ENCODE measurements at regions not wholly inside any gene's neighbourhood (a gene's known extent, or its start where the extent isn't known, plus 50 kb on each side); places are given as distances from the start of the nearest gene placed in this dataset.

DNA sequence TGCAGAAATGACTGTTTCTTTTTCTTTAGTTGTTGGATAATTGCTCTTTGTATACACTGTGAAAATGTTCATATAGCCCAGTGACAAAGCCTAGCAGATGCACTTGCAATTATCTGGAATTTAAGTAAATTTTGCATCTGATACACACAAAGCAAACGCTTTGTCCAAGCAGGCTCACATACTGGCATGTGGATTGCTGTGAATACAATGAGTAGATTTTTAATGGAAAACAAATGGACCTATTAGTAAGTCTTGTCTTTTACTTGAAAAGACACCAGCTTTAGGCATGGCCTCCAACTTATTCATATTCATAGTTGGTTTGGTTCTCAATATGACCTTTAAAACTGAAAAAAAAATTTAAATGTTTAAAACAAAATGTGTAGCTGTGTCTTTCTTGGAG is 1299.8 kb upstream of the WWC1 start:
- H3K4me3 ChIP-seq (ENCODE audit: low read length), result no peak overlapping the region
- WGBS (ENCODE audit: insufficient coverage, insufficient read length), result no CpG with 5 or more reads among the region's 1 CpG
- H3K9me3 ChIP-seq (ENCODE audit: control insufficient read depth, insufficient read depth, low read length), result no peaks in the 10 kb centered on the region
- H3K27ac ChIP-seq (ENCODE audit: low read length), result no peak overlapping the region
- no peaks in the 10 kb centered on the region for H3K36me3 ChIP-seq (ENCODE audit: control insufficient read depth, insufficient read depth, low read length)
- DNase-seq (ENCODE audit: low read depth, low spot score), result no peak
- H3K27me3 ChIP-seq (ENCODE audit: control insufficient read depth, insufficient read depth, low read length), result no peaks in the 10 kb centered on the region
- H3K4me1 ChIP-seq (ENCODE audit: control insufficient read depth, insufficient read depth, low read length), result peaks cover 2% of the 10 kb centered on the region; the same call in 1 of the 2 replicates

DNA sequence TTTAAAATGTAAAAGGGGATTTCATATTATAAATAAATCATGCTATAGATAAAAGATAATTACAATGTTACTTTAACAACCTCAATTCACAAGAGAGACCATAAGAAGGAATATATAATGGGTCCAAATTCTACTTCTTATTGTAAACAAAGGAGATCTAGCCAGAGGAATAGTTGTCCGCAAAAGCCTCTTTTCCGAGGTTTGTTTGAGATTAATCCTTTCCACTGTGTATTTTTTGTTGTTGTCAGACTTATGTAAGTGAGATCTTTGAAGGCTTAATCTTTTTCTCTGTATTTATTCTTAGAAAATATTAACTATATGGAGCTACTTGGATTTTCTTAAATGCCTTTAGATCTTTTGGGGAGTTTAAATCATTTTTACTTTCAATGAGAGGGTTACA is 1299.3 kb upstream of the WWC1 start:
- Histone ChIP-seq H3K4me1 (ENCODE audit: control insufficient read depth, insufficient read depth, low read length) (peaks cover 2% of the 10 kb centered on the region; the same call in 1 of the 2 replicates), H3K27ac (ENCODE audit: low read length) (no peak overlapping the region), H3K36me3 (ENCODE audit: control insufficient read depth, insufficient read depth, low read length) (no peaks in the 10 kb centered on the region), H3K4me3 (ENCODE audit: low read length) (no peak overlapping the region), H3K9me3 (ENCODE audit: control insufficient read depth, insufficient read depth, low read length) (no peaks in the 10 kb centered on the region), H3K27me3 (ENCODE audit: control insufficient read depth, insufficient read depth, low read length) (no peaks in the 10 kb centered on the region)
- no CpG with 5 or more reads among the region's 2 CpGs for WGBS (ENCODE audit: insufficient coverage, insufficient read length)
- DNase-seq (ENCODE audit: low read depth, low spot score), result no peak

DNA sequence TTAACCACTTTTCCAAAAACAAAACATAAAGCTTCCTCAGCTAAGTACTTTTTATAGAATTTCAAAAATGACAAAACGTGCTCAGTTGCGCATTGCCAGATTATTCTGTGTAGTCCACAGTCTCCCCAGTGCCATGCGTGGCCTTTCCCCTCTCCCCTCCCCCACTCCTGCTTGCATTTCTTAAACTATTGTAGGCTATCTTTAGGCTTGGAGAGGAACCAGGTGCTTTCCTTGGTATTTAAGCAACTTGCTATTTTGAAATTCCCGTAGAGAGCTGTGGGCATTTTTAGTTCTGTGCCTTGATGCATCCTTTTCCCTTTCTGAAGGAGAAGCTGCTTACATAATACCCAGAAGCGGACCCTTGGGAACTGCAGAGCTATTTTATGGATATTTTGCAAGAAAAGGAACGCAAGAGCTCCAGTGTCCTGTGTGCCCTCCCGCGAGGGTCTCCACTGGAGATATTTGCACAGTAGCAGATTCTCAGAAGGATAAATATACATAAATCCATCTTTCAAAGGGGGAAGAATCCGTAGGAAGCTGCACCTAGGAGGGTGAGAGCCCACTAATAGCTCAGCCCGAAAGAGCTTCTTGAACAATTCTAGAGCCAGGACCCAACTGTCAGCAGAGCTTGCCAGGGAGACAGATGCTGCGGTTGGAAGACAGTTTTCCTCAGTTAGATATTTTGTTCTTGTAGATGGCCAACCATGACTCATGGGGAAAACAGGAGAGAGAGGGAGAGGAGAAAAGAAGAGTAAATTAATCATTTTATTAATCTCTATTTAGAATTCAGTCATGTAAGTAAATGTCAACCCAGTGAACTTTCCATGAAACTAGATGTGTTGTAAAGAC is 1298.3 kb upstream of the WWC1 start:
- no peaks in the 10 kb centered on the region for H3K9me3 ChIP-seq (ENCODE audit: control insufficient read depth, insufficient read depth, low read length)
- H3K4me1 ChIP-seq (ENCODE audit: control insufficient read depth, insufficient read depth, low read length), result peaks cover 2% of the 10 kb centered on the region; the same call in 1 of the 2 replicates
- no peaks in the 10 kb centered on the region for H3K27me3 ChIP-seq (ENCODE audit: control insufficient read depth, insufficient read depth, low read length)
- no peak for DNase-seq (ENCODE audit: low read depth, low spot score)
- no peak overlapping the region for H3K27ac ChIP-seq (ENCODE audit: low read length)
- H3K4me3 ChIP-seq (ENCODE audit: low read length), result no peak overlapping the region
- H3K36me3 ChIP-seq (ENCODE audit: control insufficient read depth, insufficient read depth, low read length), result no peaks in the 10 kb centered on the region
- no CpG with 5 or more reads among the region's 11 CpGs for WGBS (ENCODE audit: insufficient coverage, insufficient read length)

DNA sequence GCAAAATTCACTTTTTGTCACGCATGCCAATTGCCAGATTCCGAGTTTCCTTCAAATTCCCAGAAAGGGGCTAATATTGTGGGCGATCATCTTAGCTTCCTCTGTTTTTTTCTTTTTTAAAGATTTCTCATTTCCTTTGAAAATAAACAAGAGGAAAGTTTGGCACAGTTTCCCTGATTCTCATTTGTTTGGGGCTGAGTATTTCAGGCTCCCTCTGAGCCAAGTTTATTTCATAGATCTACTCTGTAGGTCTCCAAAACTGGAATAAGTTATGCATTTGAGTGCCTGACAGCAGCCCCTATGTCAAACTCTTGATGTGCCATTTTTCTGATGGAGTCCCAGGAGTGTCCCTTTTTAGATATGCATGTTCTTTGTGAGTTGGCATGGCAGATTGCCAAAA is 1297.2 kb upstream of the WWC1 start:
- Histone ChIP-seq H3K4me1 (ENCODE audit: control insufficient read depth, insufficient read depth, low read length) (peaks cover 2% of the 10 kb centered on the region; the same call in 1 of the 2 replicates), H3K27me3 (ENCODE audit: control insufficient read depth, insufficient read depth, low read length) (no peaks in the 10 kb centered on the region), H3K4me3 (ENCODE audit: low read length) (no peak overlapping the region), H3K27ac (ENCODE audit: low read length) (no peak overlapping the region), H3K9me3 (ENCODE audit: control insufficient read depth, insufficient read depth, low read length) (no peaks in the 10 kb centered on the region), H3K36me3 (ENCODE audit: control insufficient read depth, insufficient read depth, low read length) (no peaks in the 10 kb centered on the region)
- no peak for DNase-seq (ENCODE audit: low read depth, low spot score)
- WGBS (ENCODE audit: insufficient coverage, insufficient read length), result no CpG with 5 or more reads among the region's 3 CpGs

DNA sequence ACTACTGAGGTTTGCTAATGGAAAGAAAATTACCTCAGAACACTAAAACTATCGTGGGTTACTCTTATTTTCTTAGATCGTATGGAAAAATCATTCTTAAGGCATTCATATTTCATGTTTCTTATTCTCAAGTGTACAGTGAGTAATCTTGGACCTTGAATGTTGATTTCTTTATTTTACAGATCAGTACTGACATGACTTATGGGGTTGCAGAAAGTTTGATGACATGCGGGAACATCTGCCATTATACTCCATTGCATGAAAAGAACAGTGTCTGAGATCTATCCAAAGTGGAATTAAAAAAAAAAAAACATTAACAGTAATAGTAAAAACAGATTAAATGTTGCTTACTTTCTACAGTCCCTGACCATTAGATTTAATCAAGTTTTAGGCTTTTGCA is 1290.2 kb upstream of the WWC1 start:
- no peaks in the 10 kb centered on the region for H3K9me3 ChIP-seq (ENCODE audit: control insufficient read depth, insufficient read depth, low read length)
- no peaks in the 10 kb centered on the region for H3K27me3 ChIP-seq (ENCODE audit: control insufficient read depth, insufficient read depth, low read length)
- DNase-seq (ENCODE audit: low read depth, low spot score), result no peak
- H3K4me1 ChIP-seq (ENCODE audit: control insufficient read depth, insufficient read depth, low read length), result no peaks in the 10 kb centered on the region
- H3K4me3 ChIP-seq (ENCODE audit: low read length), result no peak overlapping the region
- no peak overlapping the region for H3K27ac ChIP-seq (ENCODE audit: low read length)
- no peaks in the 10 kb centered on the region for H3K36me3 ChIP-seq (ENCODE audit: control insufficient read depth, insufficient read depth, low read length)
- no CpG with 5 or more reads among the region's 3 CpGs for WGBS (ENCODE audit: insufficient coverage, insufficient read length)

DNA sequence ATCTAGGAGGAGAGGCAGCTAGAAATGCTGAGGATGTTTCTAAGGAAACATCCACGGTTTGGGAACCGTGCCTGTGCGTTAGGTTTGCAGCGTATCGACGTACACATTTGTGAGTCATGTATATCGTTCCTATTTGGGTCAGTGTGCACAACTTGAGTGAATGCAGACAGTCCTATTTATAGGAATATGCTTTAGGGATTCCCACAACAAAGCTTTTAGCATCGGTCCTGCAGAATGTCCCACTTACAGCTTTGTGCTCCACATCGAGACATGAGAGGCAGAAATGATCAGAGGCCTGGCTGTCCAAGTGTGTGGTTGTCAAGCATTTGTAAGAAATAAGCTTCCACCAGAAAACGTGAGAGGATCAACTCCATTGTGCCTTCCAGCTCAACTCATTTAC is 1282.7 kb upstream of the WWC1 start:
- DNase-seq (ENCODE audit: low read depth, low spot score), result no peak
- no CpG with 5 or more reads among the region's 10 CpGs for WGBS (ENCODE audit: insufficient coverage, insufficient read length)

DNA sequence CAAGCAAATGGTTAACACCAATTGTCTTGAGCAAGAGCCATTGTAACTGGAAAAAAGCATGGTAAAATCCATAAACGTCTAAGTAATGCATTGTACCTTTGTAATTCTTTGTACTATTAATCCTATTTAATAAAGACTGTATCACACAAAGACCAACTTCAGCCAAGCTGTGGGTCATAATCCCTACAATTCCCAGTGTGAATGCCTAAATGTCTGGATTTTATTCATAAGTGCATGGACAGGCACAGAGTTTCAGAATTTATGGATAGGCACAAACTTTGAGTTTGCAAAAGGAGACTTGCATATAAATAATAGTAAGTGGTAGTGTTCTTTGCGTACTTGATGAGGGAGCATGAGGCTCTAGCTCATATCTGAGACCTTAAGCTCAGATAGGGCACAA is 1280.2 kb upstream of the WWC1 start:
- no CpG with 5 or more reads among the region's 2 CpGs for WGBS (ENCODE audit: insufficient coverage, insufficient read length)
- H3K27ac ChIP-seq (ENCODE audit: low read length), result no peak overlapping the region

More for the DNA sequence above, 1282.7 kb upstream of the WWC1 start:
- Histone ChIP-seq H3K4me3 (ENCODE audit: low read length) (no peak overlapping the region), H3K27me3 (ENCODE audit: control insufficient read depth, insufficient read depth, low read length) (no peaks in the 10 kb centered on the region), H3K36me3 (ENCODE audit: control insufficient read depth, insufficient read depth, low read length) (no peaks in the 10 kb centered on the region), H3K4me1 (ENCODE audit: control insufficient read depth, insufficient read depth, low read length) (no peaks in the 10 kb centered on the region), H3K9me3 (ENCODE audit: control insufficient read depth, insufficient read depth, low read length) (no peaks in the 10 kb centered on the region), H3K27ac (ENCODE audit: low read length) (no peak overlapping the region)

DNA sequence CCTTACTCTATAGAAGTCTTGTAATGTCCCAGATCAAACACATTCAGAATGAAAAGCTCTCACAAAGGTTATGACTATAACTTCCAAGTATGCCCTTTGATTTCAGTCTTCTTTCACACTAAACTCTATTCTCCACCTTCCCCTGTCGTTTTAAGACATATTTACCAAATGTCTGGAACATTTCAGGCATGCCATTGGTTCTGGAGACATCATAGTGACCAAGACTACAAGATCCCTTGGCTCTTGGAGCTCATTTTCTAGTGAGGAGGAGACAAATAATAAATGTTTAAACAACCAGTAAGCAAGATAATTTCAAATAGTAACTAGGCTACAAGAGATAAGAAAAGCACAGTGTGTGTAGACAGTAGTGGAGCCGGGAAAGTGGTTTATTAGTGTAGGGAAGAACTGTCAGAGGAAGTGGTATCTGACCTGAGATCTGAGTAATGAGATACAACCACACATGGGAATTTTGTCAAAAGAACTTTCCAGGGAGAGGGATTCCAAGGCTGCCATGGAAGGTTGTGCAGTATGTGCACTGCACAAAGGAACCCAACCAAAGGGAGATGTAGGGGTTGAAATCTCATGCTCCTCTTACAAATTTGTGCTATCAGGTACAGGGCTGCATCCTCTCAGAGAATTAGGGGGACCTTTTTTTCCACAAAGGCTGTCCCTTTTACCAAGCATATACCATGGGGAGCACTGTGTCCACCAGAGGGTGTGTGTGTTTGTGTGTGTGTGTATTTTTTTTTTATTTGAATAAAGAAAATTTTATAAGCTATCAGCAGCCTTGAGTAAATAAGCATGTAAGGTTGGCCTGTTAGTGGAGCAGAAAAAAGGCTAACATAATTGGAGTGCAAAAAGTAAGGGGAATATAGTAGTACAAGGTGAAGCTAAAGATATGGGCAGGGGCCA is 1279.1 kb upstream of the WWC1 start:
- H3K27me3 ChIP-seq (ENCODE audit: control insufficient read depth, insufficient read depth, low read length), result no peaks in the 10 kb centered on the region
- DNase-seq (ENCODE audit: low read depth, low spot score), result no peak
- no peaks in the 10 kb centered on the region for H3K36me3 ChIP-seq (ENCODE audit: control insufficient read depth, insufficient read depth, low read length)
- no peak overlapping the region for H3K27ac ChIP-seq (ENCODE audit: low read length)
- no peaks in the 10 kb centered on the region for H3K4me1 ChIP-seq (ENCODE audit: control insufficient read depth, insufficient read depth, low read length)
- no peak overlapping the region for H3K4me3 ChIP-seq (ENCODE audit: low read length)
- no CpG with 5 or more reads among the region's 2 CpGs for WGBS (ENCODE audit: insufficient coverage, insufficient read length)
- H3K9me3 ChIP-seq (ENCODE audit: control insufficient read depth, insufficient read depth, low read length), result no peaks in the 10 kb centered on the region

More for the DNA sequence above, 1280.2 kb upstream of the WWC1 start:
- no peaks in the 10 kb centered on the region for H3K4me1 ChIP-seq (ENCODE audit: control insufficient read depth, insufficient read depth, low read length)
- DNase-seq (ENCODE audit: low read depth, low spot score), result no peak
- no peaks in the 10 kb centered on the region for H3K27me3 ChIP-seq (ENCODE audit: control insufficient read depth, insufficient read depth, low read length)
- no peaks in the 10 kb centered on the region for H3K36me3 ChIP-seq (ENCODE audit: control insufficient read depth, insufficient read depth, low read length)
- no peaks in the 10 kb centered on the region for H3K9me3 ChIP-seq (ENCODE audit: control insufficient read depth, insufficient read depth, low read length)
- no peak overlapping the region for H3K4me3 ChIP-seq (ENCODE audit: low read length)

DNA sequence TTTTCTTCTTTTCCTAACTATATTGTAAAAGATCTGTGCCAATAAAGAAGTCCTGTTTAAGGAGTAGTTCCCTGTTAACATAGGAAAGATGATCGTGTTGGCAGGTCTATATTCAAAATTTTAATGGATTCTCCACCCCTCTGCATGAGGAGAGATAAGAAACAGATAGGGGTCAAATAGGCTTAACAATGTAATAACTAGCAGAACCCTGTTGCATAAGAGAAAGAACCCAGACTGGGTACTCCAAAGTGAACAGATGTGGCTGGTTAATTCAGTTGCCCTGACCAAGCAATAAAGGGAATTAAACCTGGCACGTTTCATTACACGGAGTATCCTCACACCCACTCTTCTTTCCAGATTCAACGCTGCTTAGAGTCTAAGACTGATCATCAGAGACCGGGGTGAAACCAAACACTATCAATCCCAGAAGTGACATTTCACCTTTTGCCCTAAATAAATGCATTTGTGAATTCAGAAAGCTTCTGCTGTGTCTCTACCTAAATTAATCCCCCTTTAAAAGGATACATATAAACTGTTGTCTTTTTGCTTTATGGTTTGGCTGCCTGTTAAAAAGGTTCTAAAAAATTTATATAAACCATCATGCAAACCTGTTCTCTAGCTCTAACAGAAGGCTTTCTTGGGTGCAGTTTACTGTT is 1276.9 kb upstream of the WWC1 start:
- no CpG with 5 or more reads among the region's 5 CpGs for WGBS (ENCODE audit: insufficient coverage, insufficient read length)
- H3K4me1 ChIP-seq (ENCODE audit: control insufficient read depth, insufficient read depth, low read length), result no peaks in the 10 kb centered on the region
- no peak overlapping the region for H3K27ac ChIP-seq (ENCODE audit: low read length)
- no peaks in the 10 kb centered on the region for H3K36me3 ChIP-seq (ENCODE audit: control insufficient read depth, insufficient read depth, low read length)
- no peaks in the 10 kb centered on the region for H3K9me3 ChIP-seq (ENCODE audit: control insufficient read depth, insufficient read depth, low read length)
- H3K4me3 ChIP-seq (ENCODE audit: low read length), result no peak overlapping the region
- DNase-seq (ENCODE audit: low read depth, low spot score), result no peak
- no peaks in the 10 kb centered on the region for H3K27me3 ChIP-seq (ENCODE audit: control insufficient read depth, insufficient read depth, low read length)

DNA sequence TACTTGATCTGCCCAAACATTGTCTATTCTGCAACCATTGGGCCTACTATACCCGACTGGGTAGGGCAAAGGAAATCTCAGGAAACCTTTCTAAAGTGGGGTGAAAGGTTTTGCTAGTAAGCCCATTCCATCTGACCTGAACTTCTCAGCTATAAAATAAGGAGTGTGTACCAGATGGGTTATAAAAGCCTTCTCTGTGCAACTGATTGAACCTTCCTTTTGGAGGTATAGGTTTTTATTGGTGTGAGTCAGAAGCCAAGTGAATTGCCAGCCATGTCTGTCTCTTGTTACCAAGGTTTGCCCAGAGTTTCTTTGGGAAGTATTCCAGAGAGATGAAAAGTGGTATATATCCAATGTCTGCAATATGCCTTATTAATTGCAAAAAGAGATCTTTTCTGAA is 1271.0 kb upstream of the WWC1 start:
- WGBS (ENCODE audit: insufficient coverage, insufficient read length), result no CpG with 5 or more reads among the region's 1 CpG
- H3K36me3 ChIP-seq (ENCODE audit: control insufficient read depth, insufficient read depth, low read length), result no peaks in the 10 kb centered on the region
- no peaks in the 10 kb centered on the region for H3K27me3 ChIP-seq (ENCODE audit: control insufficient read depth, insufficient read depth, low read length)
- no peaks in the 10 kb centered on the region for H3K4me1 ChIP-seq (ENCODE audit: control insufficient read depth, insufficient read depth, low read length)
- no peaks in the 10 kb centered on the region for H3K9me3 ChIP-seq (ENCODE audit: control insufficient read depth, insufficient read depth, low read length)
- no peak overlapping the region for H3K27ac ChIP-seq (ENCODE audit: low read length)
- no peak for DNase-seq (ENCODE audit: low read depth, low spot score)
- H3K4me3 ChIP-seq (ENCODE audit: low read length), result no peak overlapping the region
